ENCODE measurements at regions not wholly inside any gene's neighbourhood (a gene's known extent, or its start where the extent isn't known, plus 50 kb on each side); places are given as distances from the start of the nearest gene placed in this dataset.

GRCh38 chr6:44576132-44576631 is 188.7 kb downstream of the CDC5L start:
- H3K9me3 ChIP-seq: no peaks in the 10 kb centered on the region
- intact Hi-C loops (cut with DNase I): no loop called here
- no peaks in the 10 kb centered on the region for H3K27me3 ChIP-seq
- no peak overlapping the region for H3K4me3 ChIP-seq
- no peak overlapping the region for H3K27ac ChIP-seq
- H3K4me1 ChIP-seq: no peaks in the 10 kb centered on the region
- no peak for TF ChIP-seq POLR2AphosphoS5 (IDR thresholded peaks at IDR 0.05; ENCODE audit: insufficient read depth in 1 of 2, low read depth in 1 of 2)
- TF ChIP-seq POLR2A (IDR thresholded peaks at IDR 0.05): no peak
- TF ChIP-seq CTCF (IDR thresholded peaks at IDR 0.05): no peak
- DNase-seq (ENCODE audit: extremely low spot score in 2 of 2): no peak
- H3K36me3 ChIP-seq: no peaks in the 10 kb centered on the region

- no peak for TF ChIP-seq POLR2AphosphoS5 (IDR thresholded peaks at IDR 0.05; ENCODE audit: insufficient read depth in 1 of 2, low read depth in 1 of 2)
- no peak for TF ChIP-seq POLR2A (IDR thresholded peaks at IDR 0.05)
- TF ChIP-seq CTCF (IDR thresholded peaks at IDR 0.05): no peak
- Histone ChIP-seq H3K27me3 (no peaks in the 10 kb centered on the region), H3K36me3 (no peaks in the 10 kb centered on the region), H3K27ac (no peak overlapping the region), H3K9me3 (no peaks in the 10 kb centered on the region), H3K4me3 (no peak overlapping the region), H3K4me1 (no peaks in the 10 kb centered on the region)
- intact Hi-C loops (cut with DNase I): no loop called here
- no peak for DNase-seq (ENCODE audit: extremely low spot score in 2 of 2)
Measured at GRCh38 chr6:44580901-44581300, 193.4 kb downstream of the CDC5L start.

- Histone ChIP-seq H3K4me1 (no peaks in the 10 kb centered on the region), H3K4me3 (no peak overlapping the region), H3K27ac (no peak overlapping the region), H3K27me3 (no peaks in the 10 kb centered on the region), H3K9me3 (no peaks in the 10 kb centered on the region), H3K36me3 (no peaks in the 10 kb centered on the region)
- intact Hi-C loops (cut with DNase I): no loop called here
- DNase-seq (ENCODE audit: extremely low spot score in 2 of 2): no peak
- TF ChIP-seq CTCF (IDR thresholded peaks at IDR 0.05) (no peak), POLR2AphosphoS5 (IDR thresholded peaks at IDR 0.05; ENCODE audit: insufficient read depth in 1 of 2, low read depth in 1 of 2) (no peak), POLR2A (IDR thresholded peaks at IDR 0.05) (no peak)
Measured at GRCh38 chr6:44582930-44583329, 195.4 kb downstream of the CDC5L start.

- no peak for DNase-seq (ENCODE audit: extremely low spot score in 2 of 2)
- no peaks in the 10 kb centered on the region for H3K4me1 ChIP-seq
- no peak for TF ChIP-seq POLR2A (IDR thresholded peaks at IDR 0.05)
- no peak for TF ChIP-seq CTCF (IDR thresholded peaks at IDR 0.05)
- TF ChIP-seq POLR2AphosphoS5 (IDR thresholded peaks at IDR 0.05; ENCODE audit: insufficient read depth in 1 of 2, low read depth in 1 of 2): no peak
- no peaks in the 10 kb centered on the region for H3K36me3 ChIP-seq
- H3K9me3 ChIP-seq: no peaks in the 10 kb centered on the region
- H3K27ac ChIP-seq: no peak overlapping the region
- no peak overlapping the region for H3K4me3 ChIP-seq
- intact Hi-C loops (cut with DNase I): no loop called here
- no peaks in the 10 kb centered on the region for H3K27me3 ChIP-seq
Measured at GRCh38 chr6:44590471-44590870, 203.0 kb downstream of the CDC5L start.

- no peak for DNase-seq (ENCODE audit: extremely low spot score in 2 of 2)
- no peak overlapping the region for H3K27ac ChIP-seq
- no peaks in the 10 kb centered on the region for H3K9me3 ChIP-seq
- H3K36me3 ChIP-seq: no peaks in the 10 kb centered on the region
- H3K4me1 ChIP-seq: no peaks in the 10 kb centered on the region
- intact Hi-C loops (cut with DNase I): no loop called here
- no peaks in the 10 kb centered on the region for H3K27me3 ChIP-seq
- H3K4me3 ChIP-seq: no peak overlapping the region
- TF ChIP-seq CTCF (IDR thresholded peaks at IDR 0.05): peak in 2 of 3 experiments; percentile 31 to 33
- no peak for TF ChIP-seq POLR2A (IDR thresholded peaks at IDR 0.05)
- TF ChIP-seq POLR2AphosphoS5 (IDR thresholded peaks at IDR 0.05; ENCODE audit: insufficient read depth in 1 of 2, low read depth in 1 of 2): no peak
Measured at GRCh38 chr6:44593539-44593944, 206.0 kb downstream of the CDC5L start.

Measured in vagina (tissue), 2 donors.